Cardiac muscle cell (in vitro differentiated cells and primary cell): ENCODE measurements at regions not wholly inside any gene's neighbourhood (a gene's known extent, or its start where the extent isn't known, plus 50 kb on each side); places are given as distances from the start of the nearest gene placed in this dataset.

Experiments
- DNase-seq, 2 donors: peaks; one replicate each; pipeline versions ENCODE4 v3.0.0 to v3.0.0-alpha.2; 2010 to 2017; ENCODE audit warnings: low read depth in 1 of 2, low spot score in 1 of 2
- H3K27ac ChIP-seq: fragments of 200-600 bp; sonication (generic); 2 replicates; pipeline ENCODE4 v1.5.1; 2016
- H3K27me3 ChIP-seq: fragments of 200-600 bp; sonication (generic); 2 replicates; pipeline ENCODE4 v1.6.0; 2016; ENCODE audit warnings: control low read depth
- H3K36me3 ChIP-seq: fragments of 200-600 bp; sonication (generic); 2 replicates; pipeline ENCODE4 v1.5.1; 2016; ENCODE audit warnings: control low read depth
- H3K4me1 ChIP-seq: fragments of 200-600 bp; sonication (generic); 2 replicates; pipeline ENCODE4 v1.8.1; 2017; ENCODE audit warnings: low read depth, mild to moderate bottlenecking, mixed run types
- H3K4me3 ChIP-seq: fragments of 200-600 bp; sonication (generic); 2 replicates; pipeline ENCODE4 v1.5.1; 2016; ENCODE audit warnings: mild to moderate bottlenecking
- H3K9me3 ChIP-seq: fragments of 200-600 bp; sonication (generic); 2 replicates; pipeline ENCODE4 v1.5.1; 2017; ENCODE audit warnings: low read depth, mild to moderate bottlenecking, control low read depth
- CTCF ChIP-seq: IDR thresholded peaks from 2 replicates; pipeline ENCODE4 v1.5.1; 2012; ENCODE audit warnings: low read depth, mild to moderate bottlenecking, low read length

GRCh38 chr11:70672991-70673653, 274.8 kb downstream of the CTTN start:
- H3K27me3 ChIP-seq: no peaks in the 10 kb centered on the region
- H3K9me3 ChIP-seq: no peaks in the 10 kb centered on the region
- H3K27ac ChIP-seq: no peak overlapping the region
- no peak for TF ChIP-seq CTCF
- H3K36me3 ChIP-seq: no peaks in the 10 kb centered on the region
- no peaks in the 10 kb centered on the region for H3K4me1 ChIP-seq
- H3K4me3 ChIP-seq: no peak overlapping the region
- no peak for DNase-seq

GRCh38 chr11:70674605-70675004, 276.3 kb downstream of the CTTN start:
- DNase-seq: no peak
- Histone ChIP-seq H3K4me3 (no peak overlapping the region), H3K36me3 (no peaks in the 10 kb centered on the region), H3K27me3 (no peaks in the 10 kb centered on the region), H3K27ac (no peak overlapping the region), H3K4me1 (no peaks in the 10 kb centered on the region), H3K9me3 (no peaks in the 10 kb centered on the region)
- TF ChIP-seq CTCF: no peak

- H3K9me3 ChIP-seq: no peaks in the 10 kb centered on the region
- no peak for DNase-seq
- H3K27ac ChIP-seq: no peak overlapping the region
- H3K4me3 ChIP-seq: no peak overlapping the region
- H3K27me3 ChIP-seq: no peaks in the 10 kb centered on the region
- no peak for TF ChIP-seq CTCF
- H3K4me1 ChIP-seq: no peaks in the 10 kb centered on the region
- no peaks in the 10 kb centered on the region for H3K36me3 ChIP-seq
Measured at GRCh38 chr11:70675697-70676374, 277.5 kb downstream of the CTTN start.

- Histone ChIP-seq H3K9me3 (no peaks in the 10 kb centered on the region), H3K4me3 (no peak overlapping the region), H3K36me3 (no peaks in the 10 kb centered on the region), H3K4me1 (no peaks in the 10 kb centered on the region), H3K27ac (no peak overlapping the region), H3K27me3 (no peaks in the 10 kb centered on the region)
- TF ChIP-seq CTCF: no peak
- no peak for DNase-seq
Measured at GRCh38 chr11:70677232-70677916, 279.0 kb downstream of the CTTN start.

- H3K36me3 ChIP-seq: no peaks in the 10 kb centered on the region
- no peak overlapping the region for H3K4me3 ChIP-seq
- H3K27me3 ChIP-seq: no peaks in the 10 kb centered on the region
- H3K4me1 ChIP-seq: no peaks in the 10 kb centered on the region
- H3K27ac ChIP-seq: no peak overlapping the region
- no peak for TF ChIP-seq CTCF
- DNase-seq: no peak
- H3K9me3 ChIP-seq: no peaks in the 10 kb centered on the region
Measured at GRCh38 chr11:70678931-70679900, 280.9 kb downstream of the CTTN start.
